ENCODE measurements at regions not wholly inside any gene's neighbourhood (a gene's known extent, or its start where the extent isn't known, plus 50 kb on each side); places are given as distances from the start of the nearest gene placed in this dataset.
"Not testable (repeated sequence)": the region's sequence is repeated elsewhere in the genome, so short reads cannot be mapped to it uniquely, and the experiment has no call there.

DNA sequence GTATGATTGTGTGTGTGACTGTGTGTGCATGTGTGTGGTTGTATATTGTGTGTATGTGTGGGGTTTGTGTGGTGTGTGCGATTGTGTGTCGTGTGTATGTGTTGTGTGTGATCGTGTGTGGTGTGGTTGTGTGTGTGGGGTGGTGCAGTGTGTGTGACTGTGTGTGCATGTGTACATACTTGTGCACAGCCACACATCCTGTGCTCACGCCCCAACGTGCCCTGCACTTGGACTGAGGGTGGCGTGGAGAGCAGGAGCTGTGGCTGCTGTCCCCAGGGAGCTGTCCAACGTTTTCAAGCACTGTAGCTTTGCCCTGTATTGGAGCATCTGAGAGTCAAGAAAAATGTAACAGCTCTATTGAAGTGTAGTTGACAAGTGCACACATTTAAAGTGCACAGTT lies 243.2 kb upstream of the HDAC4 start:
- Histone ChIP-seq H3K9me3 (no peaks in the 10 kb centered on the region), H3K4me3 (no peak overlapping the region), H3K4me1 (replicated peaks) (no peaks in the 10 kb centered on the region), H3K27me3 (replicated peaks; ENCODE audit: insufficient read depth) (no peaks in the 10 kb centered on the region), H3K36me3 (no peaks in the 10 kb centered on the region), H3K27ac (no peak overlapping the region)
- 40% methylated on average over 7 of the region's 7 CpGs for WGBS
- intact Hi-C loops (cut with DNase I) = no loop called here
- no peak for DNase-seq (ENCODE audit: low spot score)
- TF ChIP-seq POLR2A (IDR thresholded peaks at IDR 0.05) = no peak

DNA sequence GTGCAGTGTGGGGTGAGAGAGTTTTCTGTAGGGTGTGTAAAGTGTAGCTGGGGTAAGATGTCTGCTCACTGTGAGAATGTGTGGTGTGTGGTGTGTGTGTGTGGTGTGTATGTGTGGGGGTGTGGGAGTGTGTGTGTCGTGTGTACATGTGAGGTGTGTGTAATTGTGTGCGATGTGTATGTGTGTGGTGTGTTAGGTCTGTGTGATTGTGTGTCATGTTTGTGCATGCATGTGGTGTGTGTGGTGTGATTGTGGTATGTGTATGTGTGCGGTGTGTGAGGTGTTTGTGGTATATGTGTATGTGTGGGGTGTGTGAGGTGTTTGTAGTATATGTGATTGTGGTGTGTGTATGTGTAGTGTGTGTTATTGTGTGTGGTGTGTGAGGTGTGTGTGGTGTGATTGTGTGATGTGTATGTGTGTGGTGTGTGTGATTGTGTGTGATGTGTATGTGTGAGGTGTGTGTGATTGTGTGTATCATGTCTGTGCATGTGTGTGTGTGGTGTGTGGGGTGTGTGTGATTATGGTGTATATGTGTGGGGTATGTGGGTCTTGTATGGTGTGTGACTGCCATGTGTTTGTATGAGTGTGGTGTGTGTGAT lies 241.7 kb upstream of the HDAC4 start:
- TF ChIP-seq, protein P1, sequence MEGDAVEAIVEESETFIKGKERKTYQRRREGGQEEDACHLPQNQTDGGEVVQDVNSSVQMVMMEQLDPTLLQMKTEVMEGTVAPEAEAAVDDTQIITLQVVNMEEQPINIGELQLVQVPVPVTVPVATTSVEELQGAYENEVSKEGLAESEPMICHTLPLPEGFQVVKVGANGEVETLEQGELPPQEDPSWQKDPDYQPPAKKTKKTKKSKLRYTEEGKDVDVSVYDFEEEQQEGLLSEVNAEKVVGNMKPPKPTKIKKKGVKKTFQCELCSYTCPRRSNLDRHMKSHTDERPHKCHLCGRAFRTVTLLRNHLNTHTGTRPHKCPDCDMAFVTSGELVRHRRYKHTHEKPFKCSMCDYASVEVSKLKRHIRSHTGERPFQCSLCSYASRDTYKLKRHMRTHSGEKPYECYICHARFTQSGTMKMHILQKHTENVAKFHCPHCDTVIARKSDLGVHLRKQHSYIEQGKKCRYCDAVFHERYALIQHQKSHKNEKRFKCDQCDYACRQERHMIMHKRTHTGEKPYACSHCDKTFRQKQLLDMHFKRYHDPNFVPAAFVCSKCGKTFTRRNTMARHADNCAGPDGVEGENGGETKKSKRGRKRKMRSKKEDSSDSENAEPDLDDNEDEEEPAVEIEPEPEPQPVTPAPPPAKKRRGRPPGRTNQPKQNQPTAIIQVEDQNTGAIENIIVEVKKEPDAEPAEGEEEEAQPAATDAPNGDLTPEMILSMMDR (IDR thresholded peaks at IDR 0.05) = no peak
- intact Hi-C loops (cut with DNase I) = no loop called here
- Histone ChIP-seq H3K36me3 (no peaks in the 10 kb centered on the region), H3K27ac (no peak overlapping the region), H3K27me3 (replicated peaks; ENCODE audit: insufficient read depth) (no peaks in the 10 kb centered on the region), H3K4me3 (no peak overlapping the region), H3K9me3 (no peaks in the 10 kb centered on the region), H3K4me1 (replicated peaks) (no peaks in the 10 kb centered on the region)
- 77% methylated on average over 3 of the region's 3 CpGs for WGBS
- no peak for DNase-seq (ENCODE audit: low spot score)

DNA sequence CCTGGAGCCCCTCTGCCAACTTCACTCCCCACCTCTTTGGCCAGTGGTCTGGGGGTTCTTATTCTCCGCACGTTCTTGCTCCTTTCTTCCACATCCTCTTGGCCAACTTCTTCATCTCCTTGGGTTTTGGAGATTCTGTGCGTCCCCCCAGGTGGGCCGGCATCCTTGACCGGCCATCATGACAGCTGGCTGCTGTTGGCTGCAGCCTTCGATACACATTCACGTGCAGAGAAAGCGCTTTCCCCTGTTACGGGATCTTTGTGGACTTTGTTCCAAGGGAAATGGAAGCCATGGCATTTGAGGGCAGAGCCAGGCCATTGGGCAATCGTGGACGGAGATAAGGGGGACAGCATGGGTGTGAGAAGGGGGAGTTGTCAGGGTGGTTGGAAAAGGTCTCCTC lies 241.1 kb upstream of the HDAC4 start:
- H3K27ac ChIP-seq; H3K4me1 ChIP-seq (replicated peaks); H3K27me3 ChIP-seq (replicated peaks; ENCODE audit: insufficient read depth); intact Hi-C loops (cut with DNase I); H3K36me3 ChIP-seq; H3K4me3 ChIP-seq; DNase-seq (ENCODE audit: low spot score); H3K9me3 ChIP-seq: not testable (repeated sequence)
- 84% methylated on average over 11 of the region's 11 CpGs for WGBS

DNA sequence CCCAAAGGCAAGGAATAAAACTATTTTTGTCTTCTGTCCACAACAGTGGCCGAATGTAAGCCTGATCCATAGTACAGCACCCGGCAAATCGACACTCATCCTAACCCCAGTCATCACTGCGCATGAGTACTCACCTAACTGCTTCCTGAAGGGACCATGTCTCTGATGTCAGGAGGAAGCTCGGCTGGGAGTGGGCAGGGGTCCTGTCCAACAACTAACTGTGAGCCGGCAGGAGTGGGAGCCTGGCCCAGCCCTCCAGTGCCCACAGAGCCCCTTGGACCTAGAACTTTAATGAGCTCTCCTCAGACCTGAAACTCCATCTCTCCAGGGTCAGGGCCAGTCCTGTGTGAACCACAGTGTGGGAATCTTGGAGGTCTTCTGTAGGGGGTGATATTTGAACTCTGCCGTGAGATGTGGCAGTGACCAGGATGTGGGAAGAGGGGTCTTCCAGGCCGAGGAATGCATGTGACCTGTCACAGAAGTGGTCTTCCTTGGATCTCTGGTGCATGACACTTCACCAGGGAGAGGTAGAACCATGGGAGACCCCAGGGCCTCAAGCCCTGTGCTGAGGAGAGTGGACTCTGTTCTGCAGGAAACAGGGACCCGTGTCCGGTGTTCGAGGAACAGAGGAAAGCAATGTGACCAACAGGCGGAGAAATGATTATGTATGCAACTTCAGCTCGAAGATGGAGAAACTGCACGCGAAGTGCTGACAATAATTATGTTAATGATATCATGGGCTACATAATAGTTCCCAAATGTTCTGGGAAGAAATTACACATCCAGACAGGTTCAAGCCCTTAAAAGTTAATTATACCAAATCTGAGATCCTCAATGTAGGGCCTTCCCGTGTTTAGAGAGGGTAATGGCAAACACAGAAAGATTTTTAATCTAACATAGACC lies 240.1 kb upstream of the HDAC4 start:
- no peaks in the 10 kb centered on the region for H3K27me3 ChIP-seq (replicated peaks; ENCODE audit: insufficient read depth)
- no peak overlapping the region for H3K27ac ChIP-seq
- no peak overlapping the region for H3K4me3 ChIP-seq
- no peaks in the 10 kb centered on the region for H3K9me3 ChIP-seq
- DNase-seq (ENCODE audit: low spot score) = no peak
- no peaks in the 10 kb centered on the region for H3K4me1 ChIP-seq (replicated peaks)
- no peaks in the 10 kb centered on the region for H3K36me3 ChIP-seq
- WGBS = 88% methylated on average over 16 of the region's 16 CpGs
- intact Hi-C loops (cut with DNase I) = no loop called here
- TF ChIP-seq POLR2AphosphoS5 (IDR thresholded peaks at IDR 0.05) (no peak), POLR2A (IDR thresholded peaks at IDR 0.05) (no peak)
- TF ChIP-seq, protein P1 (IDR thresholded peaks at IDR 0.05) = no peak

DNA sequence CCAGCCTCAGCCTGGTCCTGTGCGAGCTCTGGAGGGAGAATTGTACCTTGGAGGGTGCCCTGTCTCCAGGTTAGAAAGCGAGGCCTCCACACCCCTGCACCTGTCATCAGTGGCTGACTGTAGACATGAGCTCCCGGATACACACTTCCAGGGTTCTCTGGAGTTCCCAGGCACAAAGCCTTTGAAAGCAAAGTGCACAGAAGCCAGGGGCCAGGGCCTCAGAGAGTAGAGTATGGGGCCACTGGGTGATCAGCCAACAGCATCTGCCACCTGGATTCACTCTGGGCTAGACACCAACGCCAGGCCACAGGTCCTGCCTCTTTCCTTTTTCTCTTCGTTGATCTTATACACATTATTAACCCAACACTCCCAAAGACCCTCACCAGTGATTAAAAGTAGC lies 239.4 kb upstream of the HDAC4 start:
- Histone ChIP-seq H3K27ac (no peak overlapping the region), H3K27me3 (replicated peaks; ENCODE audit: insufficient read depth) (no peaks in the 10 kb centered on the region), H3K9me3 (no peaks in the 10 kb centered on the region), H3K4me3 (no peak overlapping the region), H3K36me3 (no peaks in the 10 kb centered on the region), H3K4me1 (replicated peaks) (no peaks in the 10 kb centered on the region)
- no peak for DNase-seq (ENCODE audit: low spot score)
- 79% methylated on average over 5 of the region's 5 CpGs for WGBS
- intact Hi-C loops (cut with DNase I) = no loop called here
- no peak for TF ChIP-seq POLR2A (IDR thresholded peaks at IDR 0.05)
- no peak for TF ChIP-seq POLR2AphosphoS5 (IDR thresholded peaks at IDR 0.05)
- TF ChIP-seq, protein P1 (IDR thresholded peaks at IDR 0.05) = no peak
